ENCODE measurements at regions not wholly inside any gene's neighbourhood (a gene's known extent, or its start where the extent isn't known, plus 50 kb on each side); places are given as distances from the start of the nearest gene placed in this dataset.

GRCh38 chr5:164501344-164501743 is 995.9 kb downstream of the MAT2B start:
- TF ChIP-seq EZH2 (IDR thresholded peaks at IDR 0.05; ENCODE audit: insufficient read depth, poor library complexity, severe bottlenecking) (no peak), EZH2phosphoT487 (IDR thresholded peaks at IDR 0.05; ENCODE audit: insufficient read depth, low read depth) (no peak)
